ENCODE measurements at regions not wholly inside any gene's neighbourhood (a gene's known extent, or its start where the extent isn't known, plus 50 kb on each side); places are given as distances from the start of the nearest gene placed in this dataset.

GRCh38 chr2:212940816-212941215, 210.6 kb downstream of the IKZF2 start:
- TF ChIP-seq POLR2A (IDR thresholded peaks at IDR 0.05) (no peak), CTCF (IDR thresholded peaks at IDR 0.05) (no peak), POLR2AphosphoS5 (IDR thresholded peaks at IDR 0.05) (peak; percentile 49)

All from prostate gland (tissue), 2 donors.